ENCODE measurements at regions not wholly inside any gene's neighbourhood (a gene's known extent, or its start where the extent isn't known, plus 50 kb on each side); places are given as distances from the start of the nearest gene placed in this dataset.

- Histone ChIP-seq H3K4me3 (no peak overlapping the region), H3K9me2 (ENCODE audit: insufficient read depth) (no peaks in the 10 kb centered on the region), H3K27ac (no peak overlapping the region), H3K79me2 (ENCODE audit: low read depth) (no peaks in the 10 kb centered on the region), H3K4me2 (no peak overlapping the region), H3F3A (ENCODE audit: insufficient read depth, low read depth) (no peaks in the 10 kb centered on the region), H3K9me3 (ENCODE audit: insufficient read depth, low read depth) (no peaks in the 10 kb centered on the region), H3K36me3 (ENCODE audit: low read depth) (no peaks in the 10 kb centered on the region), H3K4me1 (replicated peaks; ENCODE audit: insufficient read depth) (no peaks in the 10 kb centered on the region), H2AFZ (no peak overlapping the region), H3K27me3 (ENCODE audit: insufficient read depth, low read depth) (no peaks in the 10 kb centered on the region), H4K20me1 (ENCODE audit: insufficient read depth) (no peaks in the 10 kb centered on the region)
- TF ChIP-seq, protein P1, sequence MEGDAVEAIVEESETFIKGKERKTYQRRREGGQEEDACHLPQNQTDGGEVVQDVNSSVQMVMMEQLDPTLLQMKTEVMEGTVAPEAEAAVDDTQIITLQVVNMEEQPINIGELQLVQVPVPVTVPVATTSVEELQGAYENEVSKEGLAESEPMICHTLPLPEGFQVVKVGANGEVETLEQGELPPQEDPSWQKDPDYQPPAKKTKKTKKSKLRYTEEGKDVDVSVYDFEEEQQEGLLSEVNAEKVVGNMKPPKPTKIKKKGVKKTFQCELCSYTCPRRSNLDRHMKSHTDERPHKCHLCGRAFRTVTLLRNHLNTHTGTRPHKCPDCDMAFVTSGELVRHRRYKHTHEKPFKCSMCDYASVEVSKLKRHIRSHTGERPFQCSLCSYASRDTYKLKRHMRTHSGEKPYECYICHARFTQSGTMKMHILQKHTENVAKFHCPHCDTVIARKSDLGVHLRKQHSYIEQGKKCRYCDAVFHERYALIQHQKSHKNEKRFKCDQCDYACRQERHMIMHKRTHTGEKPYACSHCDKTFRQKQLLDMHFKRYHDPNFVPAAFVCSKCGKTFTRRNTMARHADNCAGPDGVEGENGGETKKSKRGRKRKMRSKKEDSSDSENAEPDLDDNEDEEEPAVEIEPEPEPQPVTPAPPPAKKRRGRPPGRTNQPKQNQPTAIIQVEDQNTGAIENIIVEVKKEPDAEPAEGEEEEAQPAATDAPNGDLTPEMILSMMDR (conservative IDR thresholded peaks at IDR 0.05), result no peak
- TF ChIP-seq EZH2 (IDR thresholded peaks at IDR 0.05; ENCODE audit: low read depth), result no peak
- BruUV-seq (replicated peaks), result no TSS peak
- POLR2A ChIA-PET (ENCODE audit: unreplicated experiment), result no interaction called here
- CTCF ChIA-PET, result no interaction called here
- DNase-seq, result no peak
- intact Hi-C loops (cut with micrococcal nuclease; ENCODE audit: unreplicated experiment), result no loop called here
These were observed 124.8 kb upstream of the LRIG1 start for GRCh38 chr3:66625505-66626216.

GRCh38 chr3:66629150-66629981, 128.5 kb upstream of the LRIG1 start:
- no TSS peak for BruUV-seq (replicated peaks)
- ChIA-PET CTCF (no interaction called here), POLR2A (ENCODE audit: unreplicated experiment) (no interaction called here)
- Histone ChIP-seq H3K9me2 (ENCODE audit: insufficient read depth) (no peaks in the 10 kb centered on the region), H3K27ac (no peak overlapping the region), H3K4me3 (no peak overlapping the region), H3K4me1 (replicated peaks; ENCODE audit: insufficient read depth) (no peaks in the 10 kb centered on the region), H3K79me2 (ENCODE audit: low read depth) (no peaks in the 10 kb centered on the region), H3K27me3 (ENCODE audit: insufficient read depth, low read depth) (no peaks in the 10 kb centered on the region), H3K9me3 (ENCODE audit: insufficient read depth, low read depth) (no peaks in the 10 kb centered on the region), H3F3A (ENCODE audit: insufficient read depth, low read depth) (no peaks in the 10 kb centered on the region), H4K20me1 (ENCODE audit: insufficient read depth) (no peaks in the 10 kb centered on the region), H3K4me2 (no peak overlapping the region), H3K36me3 (ENCODE audit: low read depth) (no peaks in the 10 kb centered on the region), H2AFZ (no peak overlapping the region)
- intact Hi-C loops (cut with micrococcal nuclease; ENCODE audit: unreplicated experiment), result no loop called here
- no peak for DNase-seq
- no peak for TF ChIP-seq EZH2 (IDR thresholded peaks at IDR 0.05; ENCODE audit: low read depth)

GRCh38 chr3:66629982-66630368, 129.2 kb upstream of the LRIG1 start:
- H3K4me2 ChIP-seq, result no peak overlapping the region
- H3F3A ChIP-seq (ENCODE audit: insufficient read depth, low read depth), result no peaks in the 10 kb centered on the region
- H3K27me3 ChIP-seq (ENCODE audit: insufficient read depth, low read depth), result no peaks in the 10 kb centered on the region
- no peaks in the 10 kb centered on the region for H3K4me1 ChIP-seq (replicated peaks; ENCODE audit: insufficient read depth)
- no peaks in the 10 kb centered on the region for H3K79me2 ChIP-seq (ENCODE audit: low read depth)
- CTCF ChIA-PET, result no interaction called here
- H3K9me3 ChIP-seq (ENCODE audit: insufficient read depth, low read depth), result no peaks in the 10 kb centered on the region
- no peak overlapping the region for H3K4me3 ChIP-seq
- POLR2A ChIA-PET (ENCODE audit: unreplicated experiment), result no interaction called here
- H2AFZ ChIP-seq, result no peak overlapping the region
- BruUV-seq (replicated peaks), result no TSS peak
- H3K27ac ChIP-seq, result no peak overlapping the region
- intact Hi-C loops (cut with micrococcal nuclease; ENCODE audit: unreplicated experiment), result no loop called here
- H3K36me3 ChIP-seq (ENCODE audit: low read depth), result no peaks in the 10 kb centered on the region
- TF ChIP-seq, protein P1 (conservative IDR thresholded peaks at IDR 0.05), result no peak
- no peak for TF ChIP-seq EZH2 (IDR thresholded peaks at IDR 0.05; ENCODE audit: low read depth)
- H4K20me1 ChIP-seq (ENCODE audit: insufficient read depth), result no peaks in the 10 kb centered on the region
- no peaks in the 10 kb centered on the region for H3K9me2 ChIP-seq (ENCODE audit: insufficient read depth)
- no peak for DNase-seq
